Stimulated activated CD4-positive, alpha-beta T cell treated with anti-CD3 and anti-CD28 coated beads, Interleukin-2, amount 100 ng/mL, for 24 hours (primary cell): ENCODE measurements at regions not wholly inside any gene's neighbourhood (a gene's known extent, or its start where the extent isn't known, plus 50 kb on each side); places are given as distances from the start of the nearest gene placed in this dataset.

Experiments used
- DNase-seq, 2 donors: peaks; one replicate each; pipeline ENCODE4 v3.0.0-alpha.2; 2020

DNA sequence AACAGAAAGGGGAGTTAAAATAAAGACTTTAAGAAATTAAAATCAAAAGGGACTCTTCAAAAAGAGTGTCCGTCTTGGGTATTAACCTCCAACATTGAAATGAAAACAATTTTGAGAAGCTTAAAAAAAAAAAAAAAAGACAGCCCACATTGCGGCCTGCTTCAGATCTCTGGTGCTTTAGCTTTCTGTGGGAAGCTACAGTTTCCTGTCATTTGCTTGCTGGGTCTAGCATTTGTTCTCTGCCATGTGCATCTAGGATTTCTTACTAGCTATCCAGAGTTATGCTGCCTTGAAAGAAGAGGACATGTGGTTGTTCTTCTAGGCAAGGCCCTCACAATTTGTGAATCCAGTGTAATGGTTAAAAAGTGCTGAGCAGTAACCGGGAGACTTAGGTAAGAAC is 375.3 kb downstream of the SLC4A3 start:
- DNase-seq = no peak

DNA sequence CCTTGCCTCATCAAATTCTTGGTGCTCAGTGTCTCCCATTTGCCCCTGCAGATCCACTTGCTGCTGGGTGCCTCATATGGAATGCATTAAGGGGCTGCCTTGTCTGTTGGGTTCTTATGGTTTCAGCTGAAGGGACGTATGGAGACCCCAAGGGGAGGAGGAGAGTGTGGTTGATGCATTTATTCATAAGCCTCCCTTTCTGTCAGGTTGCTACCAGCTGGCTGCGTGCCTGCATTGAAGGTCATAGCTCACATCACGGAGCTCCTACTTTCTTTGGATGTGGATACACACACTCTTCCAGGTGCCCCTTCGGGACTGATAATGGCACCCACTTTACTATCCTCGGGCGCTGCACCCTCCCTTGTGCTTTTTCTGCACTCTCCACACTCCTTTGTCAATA is 377.9 kb downstream of the SLC4A3 start:
- no peak for DNase-seq

DNA sequence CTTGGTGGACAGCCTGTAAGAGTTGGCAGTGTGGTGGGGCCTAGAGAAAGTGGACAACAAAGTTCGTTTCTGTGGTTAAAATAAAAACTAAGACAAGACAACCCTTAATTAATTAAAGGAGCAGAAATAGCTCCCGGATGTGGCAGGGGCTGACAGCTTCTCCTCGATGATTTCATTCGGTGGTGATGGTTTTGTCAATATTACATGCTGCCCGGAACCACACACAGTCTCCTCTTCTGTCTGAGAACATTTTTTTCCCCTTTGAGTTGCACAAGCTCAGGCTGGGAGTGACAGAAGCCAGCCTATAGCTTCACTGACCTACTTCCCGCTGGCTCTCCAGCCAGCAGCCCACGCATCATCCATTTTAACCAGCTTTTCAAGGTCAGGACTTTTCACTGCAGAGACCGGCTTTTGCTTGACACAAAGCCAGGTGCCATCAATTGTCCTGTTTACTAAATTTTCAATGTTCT is 378.8 kb downstream of the SLC4A3 start:
- DNase-seq = no peak

DNA sequence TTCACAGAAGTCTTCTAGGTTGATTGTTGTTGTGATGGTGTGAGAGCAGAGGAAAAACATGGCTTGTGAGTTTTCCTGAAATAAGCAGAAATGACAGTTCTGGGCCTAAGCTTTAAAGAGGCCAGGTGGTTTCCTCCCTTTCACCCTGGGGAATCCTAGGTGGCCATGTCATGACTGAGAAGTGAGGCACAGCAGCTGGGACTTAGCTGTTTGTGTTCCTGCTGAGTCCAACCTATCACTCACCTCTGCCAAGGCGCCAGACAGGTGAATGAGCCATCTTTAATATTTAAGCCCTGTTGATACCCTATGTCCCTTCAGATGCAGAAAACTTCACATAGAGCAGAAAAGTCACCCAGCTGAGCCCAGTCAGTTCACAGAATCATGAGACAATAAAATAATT is 384.4 kb downstream of the SLC4A3 start:
- no peak for DNase-seq

DNA sequence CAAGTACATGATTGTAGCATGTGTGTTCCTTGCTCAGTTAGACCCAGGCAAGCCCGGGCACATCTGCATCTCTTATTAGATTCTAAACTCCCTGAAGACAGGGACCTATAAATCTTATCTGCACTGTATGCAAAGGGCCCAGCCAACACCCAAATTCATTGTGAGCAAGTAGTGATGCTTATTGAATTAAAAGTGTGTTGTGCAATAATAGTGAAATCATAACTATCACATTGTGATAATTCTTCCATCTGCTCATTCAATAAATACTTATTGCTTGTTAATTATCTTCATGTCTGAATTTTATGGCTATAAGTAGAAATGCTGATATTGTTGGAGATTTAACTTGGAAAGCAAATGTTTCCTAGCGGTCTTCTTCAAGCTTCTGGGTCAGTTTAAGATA is 387.5 kb downstream of the SLC4A3 start:
- no peak for DNase-seq

DNA sequence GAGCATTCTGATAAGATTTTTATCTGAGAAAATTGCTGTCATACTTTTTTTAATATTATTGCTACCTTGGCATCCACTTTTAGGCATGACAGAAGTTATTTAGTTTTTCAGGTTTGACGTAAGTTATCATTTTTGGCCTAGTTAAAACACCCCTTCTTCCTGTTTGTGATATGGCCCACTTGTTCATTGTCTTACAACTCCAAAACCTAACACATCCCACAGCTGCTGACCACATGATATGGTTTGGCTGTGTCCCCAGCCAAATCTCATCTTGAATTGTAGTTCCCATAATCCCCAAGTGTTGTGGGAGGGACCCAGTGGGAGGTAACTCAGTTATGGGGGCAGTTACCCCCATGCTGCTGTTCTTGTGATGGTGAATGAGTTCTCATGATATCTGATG is 388.1 kb downstream of the SLC4A3 start:
- no peak for DNase-seq

DNA sequence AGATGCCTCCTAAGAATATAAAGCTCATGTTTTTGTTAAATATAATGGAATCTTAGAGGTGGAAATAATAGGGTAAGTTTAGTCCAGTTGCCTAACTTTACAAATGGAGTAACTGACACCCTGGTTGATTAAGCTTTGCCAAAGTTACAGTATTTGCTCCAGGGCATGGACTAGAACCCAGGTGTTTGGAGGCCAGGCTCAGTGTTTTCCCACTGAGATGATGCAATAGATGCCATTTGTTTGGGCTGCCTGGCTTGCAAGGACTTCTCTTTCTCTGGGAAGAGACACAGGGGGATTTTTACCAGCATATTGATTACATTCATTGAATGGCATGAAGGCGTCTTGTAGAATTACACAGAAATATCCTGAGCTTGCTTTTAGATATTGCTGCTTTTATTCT is 397.8 kb downstream of the SLC4A3 start:
- DNase-seq = no peak

DNA sequence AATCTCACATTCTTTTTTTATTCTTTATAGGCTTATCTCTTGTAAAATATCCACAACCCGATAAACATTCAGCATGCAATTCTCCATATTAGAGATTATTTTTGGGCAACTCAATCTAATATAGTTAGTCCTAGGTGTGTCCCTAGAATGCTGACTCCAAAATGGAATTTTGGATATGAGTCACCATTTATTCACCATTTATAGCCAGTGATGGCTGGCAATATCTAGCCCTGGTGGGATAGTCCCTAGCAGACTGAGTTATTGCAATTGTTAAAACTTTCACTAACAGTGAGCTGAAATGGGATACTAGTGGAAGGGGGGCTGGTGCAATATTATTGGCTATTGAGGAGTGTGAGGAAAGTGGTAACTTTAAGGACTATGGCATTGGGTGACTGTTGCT is 401.6 kb downstream of the SLC4A3 start:
- no peak for DNase-seq

DNA sequence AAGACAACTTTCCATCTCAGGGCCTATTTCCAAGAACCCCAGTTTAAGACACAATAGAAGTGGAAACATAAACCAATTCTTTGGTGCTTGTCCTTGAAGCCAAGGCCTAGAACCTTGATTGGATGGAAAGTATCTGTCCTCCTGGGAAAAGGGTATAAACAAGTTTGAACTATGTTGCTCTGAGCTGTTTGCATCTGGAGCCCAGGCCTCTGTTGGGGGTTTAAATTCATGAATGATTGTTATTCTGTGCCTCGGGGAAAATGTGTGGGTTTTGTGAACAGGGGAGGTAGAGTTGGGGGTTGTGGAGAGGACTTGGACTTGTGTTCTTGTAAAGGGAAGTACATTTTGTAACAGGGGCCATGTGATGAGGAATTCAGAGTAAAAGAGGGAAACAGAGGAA is 406.1 kb downstream of the SLC4A3 start:
- no peak for DNase-seq

DNA sequence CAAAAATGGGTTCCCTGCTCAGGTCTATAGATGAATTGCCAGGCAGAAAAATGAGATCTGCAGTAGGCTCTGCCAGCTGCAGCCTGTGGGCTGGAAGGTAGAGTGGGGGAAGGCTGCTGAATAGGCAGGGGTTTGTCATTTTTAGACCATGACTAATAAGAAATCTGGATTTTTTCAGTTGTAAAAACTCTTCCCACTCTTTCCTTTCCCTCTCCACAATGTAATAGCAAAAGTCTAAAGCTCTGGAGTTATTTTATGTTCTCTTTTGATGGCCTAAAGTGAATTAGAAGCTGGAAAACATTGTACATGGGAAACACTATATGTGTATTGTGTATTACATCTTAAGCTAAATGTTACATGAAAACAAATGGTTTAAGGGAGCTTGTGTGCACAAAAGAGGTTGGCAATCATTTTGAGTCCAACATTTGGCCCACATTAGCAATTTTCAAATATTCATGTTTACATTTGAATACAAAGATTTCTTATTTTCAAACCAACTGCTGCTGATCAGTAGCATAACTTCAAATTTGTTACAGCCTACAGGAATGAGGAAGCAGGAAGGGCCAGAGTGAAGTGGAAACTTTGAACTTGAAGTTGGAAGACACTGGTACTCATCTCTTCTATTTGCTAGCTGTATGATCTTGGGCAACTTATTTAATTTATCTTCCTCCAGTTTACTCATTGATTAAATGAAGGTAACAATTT is 407.1 kb downstream of the SLC4A3 start:
- DNase-seq = no peak

DNA sequence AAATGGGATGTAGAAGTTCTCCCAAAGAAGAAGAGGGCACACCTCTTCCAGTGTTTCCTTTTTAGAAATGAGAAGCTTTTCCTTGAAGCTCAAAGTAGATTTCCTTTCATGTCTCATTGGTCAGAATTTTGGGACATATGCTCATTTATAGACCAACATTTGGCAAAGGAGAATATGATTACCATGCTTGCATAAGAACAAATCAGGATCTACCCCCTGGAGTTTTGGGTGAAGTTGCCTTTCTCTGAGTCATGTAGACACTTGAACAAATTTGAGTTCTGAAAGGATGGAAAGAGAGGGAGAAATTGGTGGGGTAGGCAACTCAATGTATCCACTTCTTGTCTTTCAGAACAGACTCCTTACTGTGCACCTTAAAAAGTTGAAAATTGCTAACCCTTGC is 409.0 kb downstream of the SLC4A3 start:
- no peak for DNase-seq

DNA sequence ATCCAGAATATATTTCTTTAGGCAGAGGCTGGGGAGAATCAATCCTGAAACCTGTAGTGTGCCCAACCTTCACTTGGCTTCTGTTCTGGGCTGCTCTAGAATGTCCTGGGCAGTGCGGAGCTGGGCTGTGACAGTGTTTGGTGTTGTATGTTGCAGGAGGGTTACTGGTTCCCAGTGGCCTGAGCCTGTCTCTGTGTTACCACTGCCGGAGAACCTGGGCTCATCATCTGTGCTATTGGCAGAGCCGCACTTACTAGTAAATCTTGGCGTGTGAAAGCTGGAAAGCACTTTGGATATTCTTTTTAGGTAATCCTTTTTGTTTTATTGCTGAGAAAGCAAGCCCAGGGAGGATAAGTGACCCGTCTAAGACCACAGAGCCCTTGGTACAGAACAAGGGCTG is 412.9 kb downstream of the SLC4A3 start:
- DNase-seq = no peak

DNA sequence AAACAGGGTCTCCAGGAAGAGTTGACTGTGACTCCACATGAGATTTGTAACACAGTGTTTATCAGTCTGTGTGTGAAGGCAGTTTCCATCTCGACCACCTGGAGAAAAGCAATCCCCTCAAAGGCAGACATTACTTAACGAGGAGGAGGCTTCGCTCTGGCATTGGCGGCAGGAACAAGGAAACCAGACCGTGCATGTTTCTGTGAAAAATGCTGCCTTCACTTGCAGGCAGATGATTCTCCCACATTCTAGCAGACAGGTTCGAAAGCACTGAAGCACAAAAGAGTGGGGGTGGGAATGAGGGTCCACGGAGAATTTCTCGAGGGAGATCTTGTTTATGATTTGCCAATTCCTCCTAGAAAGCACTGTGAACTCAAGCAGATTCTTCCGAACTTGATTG is 414.0 kb downstream of the SLC4A3 start:
- DNase-seq = no peak

DNA sequence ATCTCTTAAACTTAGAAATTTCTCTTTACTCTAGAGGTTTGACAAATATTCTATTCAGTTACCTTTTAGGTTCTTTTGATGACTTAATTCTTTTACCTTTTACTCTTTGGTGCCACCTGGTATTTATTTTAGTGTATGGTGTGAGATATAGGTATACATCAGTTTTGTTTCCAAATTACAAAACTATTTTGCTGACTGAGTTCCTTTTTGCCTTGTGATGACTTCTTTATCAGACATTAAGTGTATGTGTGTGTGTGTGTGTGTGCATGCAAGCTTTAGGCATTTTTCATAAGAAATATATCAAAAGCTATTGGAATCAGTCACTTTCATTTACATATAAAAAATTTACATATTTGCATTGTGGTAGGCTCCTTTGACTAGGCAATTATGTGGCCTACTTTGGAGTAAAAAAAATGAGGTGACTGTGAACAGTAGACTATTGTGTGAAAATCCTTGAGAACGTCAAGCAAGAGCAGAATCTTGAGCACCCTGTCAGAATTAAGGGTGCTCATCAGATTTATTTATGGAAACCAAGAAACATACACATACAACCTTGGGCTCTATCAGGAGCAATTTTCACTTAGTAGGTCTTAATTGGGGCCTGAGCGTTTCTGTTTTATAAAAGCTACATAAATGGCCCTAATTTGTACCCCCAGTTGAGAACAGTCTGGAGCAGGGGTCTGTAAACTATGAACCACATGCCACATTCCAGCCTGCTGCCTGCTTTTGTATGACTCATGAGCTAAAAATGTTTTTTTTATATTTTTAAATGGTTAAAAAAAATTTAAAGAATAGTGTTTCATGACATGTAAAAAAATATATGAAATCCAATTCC is 415.9 kb downstream of the SLC4A3 start:
- DNase-seq = no peak

DNA sequence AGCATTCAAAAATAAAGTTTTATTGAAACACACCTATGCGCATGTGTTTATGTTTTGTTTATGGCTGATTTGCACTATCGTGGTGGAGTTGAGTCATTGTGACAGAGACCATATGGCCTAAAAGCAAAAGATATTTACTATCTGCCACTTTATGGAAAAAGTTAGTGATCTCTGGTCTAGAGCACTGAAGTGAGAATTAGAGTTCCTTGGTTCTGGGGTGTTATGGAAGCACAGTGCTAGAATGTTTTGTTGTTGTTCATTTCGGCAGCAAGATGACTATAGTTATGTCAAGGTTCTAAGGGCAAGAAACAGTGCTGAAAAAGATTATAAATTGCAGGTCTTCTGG is 416.5 kb downstream of the SLC4A3 start:
- DNase-seq = no peak

DNA sequence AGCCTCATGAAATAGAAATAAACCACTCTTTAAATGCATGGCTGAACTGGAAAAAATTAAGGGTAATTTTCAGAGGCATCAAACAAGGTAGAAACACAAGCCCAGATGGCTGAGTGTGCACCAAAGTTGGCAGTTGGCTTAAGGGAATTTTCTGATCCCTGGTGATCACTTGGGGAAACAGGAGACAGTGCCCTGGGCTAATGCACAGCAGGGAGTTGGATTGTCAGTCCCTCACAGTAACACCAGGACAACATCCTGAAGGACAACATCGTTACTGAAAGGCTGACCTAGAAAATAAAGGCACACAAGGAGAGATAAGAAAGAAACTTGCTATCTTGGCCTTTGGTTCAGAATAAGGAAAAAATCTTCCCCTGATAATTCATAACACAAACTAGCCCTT is 417.0 kb downstream of the SLC4A3 start:
- no peak for DNase-seq

DNA sequence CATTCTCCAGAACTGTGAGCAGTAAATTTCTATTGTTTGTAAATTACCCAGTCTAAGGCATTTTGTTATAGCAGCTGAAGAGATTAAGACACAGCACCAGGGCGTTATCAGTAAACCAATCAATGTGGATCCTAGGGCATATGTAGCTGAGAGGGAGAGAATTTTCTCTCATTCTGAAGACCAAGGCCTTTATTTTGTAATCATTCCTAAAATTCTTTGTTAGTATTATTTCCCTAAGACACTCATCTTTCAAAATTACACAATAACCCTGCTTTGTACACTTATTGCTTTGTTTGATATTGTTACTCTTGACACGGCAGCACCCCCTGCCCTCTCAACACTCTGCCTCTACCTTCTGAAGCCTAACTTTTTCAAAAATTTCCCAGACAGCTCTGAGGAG is 419.1 kb downstream of the SLC4A3 start:
- DNase-seq = no peak

DNA sequence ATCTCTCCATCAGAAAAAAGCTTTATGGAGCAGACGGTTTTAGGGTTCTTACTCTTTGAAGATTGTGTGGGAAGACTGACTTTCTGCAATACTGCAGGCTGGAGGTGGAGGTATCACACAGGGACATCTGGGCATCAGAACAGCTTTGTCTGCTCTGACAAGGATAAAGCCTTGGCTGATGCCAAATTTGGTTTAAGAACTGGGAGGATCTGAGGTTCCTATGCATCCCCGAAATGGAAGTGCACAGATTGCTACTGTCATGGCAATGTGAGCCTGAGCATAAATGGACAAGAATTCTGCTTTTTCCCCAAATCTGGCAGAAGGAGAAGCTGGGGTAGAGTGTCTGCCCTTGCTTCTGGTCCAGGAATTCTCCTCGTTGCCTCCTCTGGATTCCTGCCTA is 424.3 kb downstream of the SLC4A3 start:
- DNase-seq = no peak

DNA sequence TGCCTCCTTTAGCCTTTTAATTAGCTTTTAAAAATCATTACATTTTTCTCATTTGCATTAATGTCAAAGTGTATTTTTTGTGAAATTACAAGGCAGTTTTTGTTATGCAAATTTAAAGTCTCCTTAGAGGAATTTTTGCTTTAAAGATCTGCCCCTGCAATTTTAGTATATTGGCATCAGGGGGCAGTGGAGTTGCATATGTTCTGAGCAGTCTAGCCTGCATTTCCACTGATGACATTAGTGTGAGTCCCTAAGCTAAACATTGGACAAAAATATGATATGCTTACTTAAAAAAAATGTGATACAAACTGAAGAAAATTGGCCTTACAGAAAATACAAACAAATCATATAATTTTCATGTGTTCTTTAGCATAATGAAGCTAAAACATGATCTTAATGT is 426.5 kb downstream of the SLC4A3 start:
- no peak for DNase-seq

DNA sequence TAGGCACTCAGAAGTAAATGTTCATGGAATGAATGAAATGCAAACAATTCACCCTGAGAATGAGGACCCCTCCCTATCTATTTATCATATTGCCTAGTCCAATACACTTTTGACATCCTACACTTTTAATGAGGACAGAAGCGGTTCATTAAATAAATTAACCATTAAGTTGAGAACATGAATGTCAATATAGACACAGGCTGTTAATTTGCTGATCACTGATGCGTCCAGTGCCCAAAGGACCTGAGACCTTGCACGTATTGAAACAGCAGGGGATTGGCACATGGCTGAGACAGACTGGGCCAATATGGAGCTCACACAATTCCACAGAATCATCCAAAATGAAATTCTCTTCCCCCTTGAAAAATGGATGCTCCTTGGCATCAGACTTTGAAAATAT is 430.0 kb downstream of the SLC4A3 start:
- no peak for DNase-seq

DNA sequence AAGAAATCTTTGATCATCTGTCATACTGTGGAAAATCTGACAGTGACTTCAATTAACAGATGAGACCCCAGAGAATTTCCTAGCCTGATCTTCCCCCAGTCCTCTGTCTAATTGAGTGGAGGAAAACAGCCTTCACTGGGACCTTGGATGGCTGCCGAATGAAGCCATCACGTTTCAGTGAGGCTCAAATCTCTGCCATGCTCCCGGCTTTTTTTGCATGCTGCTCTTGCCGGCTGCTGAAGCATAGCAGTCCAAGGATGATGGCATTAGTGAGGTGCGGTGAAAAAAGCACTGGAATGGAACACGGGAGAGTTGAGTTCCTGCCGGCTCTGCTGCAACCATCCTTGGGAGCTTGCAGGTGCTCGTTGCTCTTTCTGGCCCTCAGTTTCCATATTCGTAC is 430.5 kb downstream of the SLC4A3 start:
- DNase-seq = no peak

DNA sequence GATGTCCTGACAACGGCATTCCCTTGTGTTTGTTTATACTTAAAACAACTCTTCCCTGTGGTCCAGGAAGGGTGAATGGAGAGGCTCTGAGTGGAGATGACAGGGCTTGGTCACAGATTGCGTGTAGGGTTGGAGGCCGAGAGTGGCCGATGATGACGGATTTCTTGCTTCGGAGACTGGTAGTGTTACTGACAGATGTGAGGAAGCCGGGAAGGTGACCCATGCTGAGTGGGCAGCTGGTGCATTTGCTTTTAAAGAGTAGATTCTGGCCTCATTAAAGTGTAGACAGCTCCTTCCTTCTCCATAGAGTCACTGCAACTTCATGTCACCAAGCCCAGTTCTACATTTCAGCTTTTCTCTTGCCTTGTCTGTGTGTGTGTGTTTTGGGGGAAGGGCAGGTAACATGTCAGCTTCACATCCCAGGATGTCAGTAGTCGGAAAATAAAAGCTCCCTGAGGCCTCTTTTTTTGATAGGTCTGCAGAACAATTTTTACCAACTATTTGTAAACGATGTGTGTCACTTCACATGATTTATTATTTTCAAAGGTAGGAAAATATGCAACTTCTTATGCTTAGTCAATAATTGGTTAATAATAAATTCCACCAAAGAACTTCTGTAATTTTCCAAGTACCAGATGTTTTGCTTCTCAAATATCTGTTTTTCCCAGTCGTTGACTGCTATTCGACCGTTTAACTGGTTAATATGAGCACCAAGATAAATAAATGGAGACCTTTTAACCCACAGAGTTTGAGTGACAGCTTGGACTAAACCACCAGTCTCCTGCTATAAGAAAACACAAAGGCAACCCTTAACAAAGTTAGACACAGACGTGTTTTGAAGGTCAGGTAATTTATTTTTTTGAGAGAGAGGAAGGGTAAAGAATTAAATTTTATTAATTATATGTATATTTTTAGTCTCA is 436.9 kb downstream of the SLC4A3 start:
- no peak for DNase-seq

DNA sequence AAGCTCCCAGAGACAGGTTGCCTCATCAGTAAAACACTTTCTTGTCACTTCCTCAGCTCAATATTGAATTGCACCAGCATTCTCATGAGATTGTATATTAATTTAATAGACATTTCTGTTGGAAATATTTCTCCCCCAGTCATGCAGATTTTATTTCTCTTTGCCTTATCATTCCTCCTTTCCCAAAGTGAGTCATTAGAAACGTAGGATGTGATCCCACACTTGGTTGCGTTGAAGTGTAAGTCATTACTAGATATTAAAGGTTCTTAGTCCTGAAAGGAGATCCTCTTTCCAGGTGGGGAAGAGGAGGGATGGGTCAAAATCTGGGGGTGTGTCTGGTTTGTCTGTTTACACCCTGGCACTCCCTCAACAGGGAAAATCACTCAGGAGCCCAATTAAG is 438.2 kb downstream of the SLC4A3 start:
- no peak for DNase-seq

DNA sequence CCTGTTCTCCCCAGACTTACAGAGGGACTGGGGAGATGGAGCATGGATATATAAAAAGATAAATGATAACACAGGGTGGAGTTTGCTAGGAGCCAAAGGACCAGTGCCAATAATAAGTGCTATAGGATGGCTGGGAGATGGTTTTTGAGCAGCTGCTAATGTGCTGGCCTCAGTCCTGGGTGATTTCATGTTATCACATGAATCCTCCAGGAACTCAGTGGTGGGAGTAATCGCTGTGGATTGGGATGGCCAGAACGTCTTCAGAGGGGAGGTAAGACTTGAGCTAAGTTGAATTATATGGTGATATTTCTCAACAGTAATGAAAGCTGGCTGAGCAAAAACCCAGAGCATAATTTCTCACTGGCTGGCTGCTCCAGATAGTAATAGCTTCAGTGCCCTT is 441.4 kb downstream of the SLC4A3 start:
- no peak for DNase-seq
